ENCODE measurements at regions not wholly inside any gene's neighbourhood (a gene's known extent, or its start where the extent isn't known, plus 50 kb on each side); places are given as distances from the start of the nearest gene placed in this dataset.

GRCh38 chr11:26227883-26228502 is 103.9 kb upstream of the ANO3 start:
- no peak overlapping the region for H3K9ac ChIP-seq (ENCODE audit: low read length)
- H3K9me3 ChIP-seq (ENCODE audit: insufficient read depth, low read length): no peaks in the 10 kb centered on the region
- H2AFZ ChIP-seq (ENCODE audit: low read depth, low read length): no peak overlapping the region; the same call in 1 of the 2 replicates
- H4K20me1 ChIP-seq (ENCODE audit: insufficient read depth, low read length): no peaks in the 10 kb centered on the region
- no peak overlapping the region for H3K27ac ChIP-seq (ENCODE audit: low read length)
- H3K27me3 ChIP-seq (ENCODE audit: low read depth, low read length): no peaks in the 10 kb centered on the region
- no peak for TF ChIP-seq EZH2phosphoT487 (IDR thresholded peaks at IDR 0.05; ENCODE audit: low read depth)
- TF ChIP-seq, protein P1, sequence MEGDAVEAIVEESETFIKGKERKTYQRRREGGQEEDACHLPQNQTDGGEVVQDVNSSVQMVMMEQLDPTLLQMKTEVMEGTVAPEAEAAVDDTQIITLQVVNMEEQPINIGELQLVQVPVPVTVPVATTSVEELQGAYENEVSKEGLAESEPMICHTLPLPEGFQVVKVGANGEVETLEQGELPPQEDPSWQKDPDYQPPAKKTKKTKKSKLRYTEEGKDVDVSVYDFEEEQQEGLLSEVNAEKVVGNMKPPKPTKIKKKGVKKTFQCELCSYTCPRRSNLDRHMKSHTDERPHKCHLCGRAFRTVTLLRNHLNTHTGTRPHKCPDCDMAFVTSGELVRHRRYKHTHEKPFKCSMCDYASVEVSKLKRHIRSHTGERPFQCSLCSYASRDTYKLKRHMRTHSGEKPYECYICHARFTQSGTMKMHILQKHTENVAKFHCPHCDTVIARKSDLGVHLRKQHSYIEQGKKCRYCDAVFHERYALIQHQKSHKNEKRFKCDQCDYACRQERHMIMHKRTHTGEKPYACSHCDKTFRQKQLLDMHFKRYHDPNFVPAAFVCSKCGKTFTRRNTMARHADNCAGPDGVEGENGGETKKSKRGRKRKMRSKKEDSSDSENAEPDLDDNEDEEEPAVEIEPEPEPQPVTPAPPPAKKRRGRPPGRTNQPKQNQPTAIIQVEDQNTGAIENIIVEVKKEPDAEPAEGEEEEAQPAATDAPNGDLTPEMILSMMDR (IDR thresholded peaks at IDR 0.05; ENCODE audit: low read depth, low read length): no peak
- H3K79me2 ChIP-seq (ENCODE audit: low read length): no peaks in the 10 kb centered on the region
- no peaks in the 10 kb centered on the region for H3K36me3 ChIP-seq (replicated peaks; ENCODE audit: low read depth, low read length)
- no peak overlapping the region for H3K4me2 ChIP-seq (ENCODE audit: low read length)
- no peak overlapping the region for H3K4me3 ChIP-seq (ENCODE audit: low read length)
- peaks cover 14% of the 10 kb centered on the region for H3K4me1 ChIP-seq (ENCODE audit: low read length)

GRCh38 chr11:26228778-26229177 is 103.2 kb upstream of the ANO3 start:
- Histone ChIP-seq H3K27me3 (ENCODE audit: low read depth, low read length) (no peaks in the 10 kb centered on the region), H3K79me2 (ENCODE audit: low read length) (no peaks in the 10 kb centered on the region), H3K4me1 (ENCODE audit: low read length) (peaks cover 14% of the 10 kb centered on the region), H3K36me3 (replicated peaks; ENCODE audit: low read depth, low read length) (no peaks in the 10 kb centered on the region), H3K4me2 (ENCODE audit: low read length) (no peak overlapping the region), H2AFZ (ENCODE audit: low read depth, low read length) (no peak overlapping the region), H3K9me3 (ENCODE audit: insufficient read depth, low read length) (no peaks in the 10 kb centered on the region), H3K4me3 (ENCODE audit: low read length) (no peak overlapping the region), H3K9ac (ENCODE audit: low read length) (no peak overlapping the region), H3K27ac (ENCODE audit: low read length) (no peak overlapping the region), H4K20me1 (ENCODE audit: insufficient read depth, low read length) (no peaks in the 10 kb centered on the region)
- no peak for TF ChIP-seq EZH2phosphoT487 (IDR thresholded peaks at IDR 0.05; ENCODE audit: low read depth)
- TF ChIP-seq, protein P1 (IDR thresholded peaks at IDR 0.05; ENCODE audit: low read depth, low read length): no peak

DNA sequence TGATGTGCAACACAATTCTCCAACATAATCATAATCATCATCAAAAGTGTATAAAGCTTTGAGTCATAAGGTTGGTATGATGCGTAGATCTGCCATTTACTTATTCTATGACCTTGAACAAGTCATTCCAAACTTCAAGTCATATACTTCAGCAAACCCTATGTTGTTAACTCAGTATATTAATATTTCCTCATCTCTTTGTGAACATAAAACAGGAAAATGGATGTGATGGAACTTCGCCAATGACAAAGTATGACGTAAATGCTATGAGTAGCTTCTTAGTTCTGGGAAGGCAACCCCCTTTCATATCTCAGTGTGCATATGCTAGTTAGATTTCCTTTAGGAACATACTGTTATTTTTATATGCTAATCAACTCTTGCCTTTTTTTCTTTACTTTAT is 102.7 kb upstream of the ANO3 start:
- no peaks in the 10 kb centered on the region for H3K79me2 ChIP-seq (ENCODE audit: low read length)
- no peak overlapping the region for H2AFZ ChIP-seq (ENCODE audit: low read depth, low read length)
- H3K27me3 ChIP-seq (ENCODE audit: low read depth, low read length): no peaks in the 10 kb centered on the region
- no peak overlapping the region for H3K27ac ChIP-seq (ENCODE audit: low read length)
- H3K4me3 ChIP-seq (ENCODE audit: low read length): no peak overlapping the region
- TF ChIP-seq, protein P1 (IDR thresholded peaks at IDR 0.05; ENCODE audit: low read depth, low read length): no peak
- TF ChIP-seq EZH2phosphoT487 (IDR thresholded peaks at IDR 0.05; ENCODE audit: low read depth): no peak
- H3K9me3 ChIP-seq (ENCODE audit: insufficient read depth, low read length): no peaks in the 10 kb centered on the region
- H3K36me3 ChIP-seq (replicated peaks; ENCODE audit: low read depth, low read length): no peaks in the 10 kb centered on the region
- H4K20me1 ChIP-seq (ENCODE audit: insufficient read depth, low read length): no peaks in the 10 kb centered on the region
- peaks cover 14% of the 10 kb centered on the region for H3K4me1 ChIP-seq (ENCODE audit: low read length)
- no peak overlapping the region for H3K4me2 ChIP-seq (ENCODE audit: low read length)
- no peak overlapping the region for H3K9ac ChIP-seq (ENCODE audit: low read length)

GRCh38 chr11:26229981-26230380 is 101.9 kb upstream of the ANO3 start:
- Histone ChIP-seq H3K79me2 (ENCODE audit: low read length) (no peaks in the 10 kb centered on the region), H3K4me2 (ENCODE audit: low read length) (no peak overlapping the region), H3K27ac (ENCODE audit: low read length) (no peak overlapping the region), H3K27me3 (ENCODE audit: low read depth, low read length) (no peaks in the 10 kb centered on the region), H3K9me3 (ENCODE audit: insufficient read depth, low read length) (no peaks in the 10 kb centered on the region), H3K4me3 (ENCODE audit: low read length) (no peak overlapping the region), H3K4me1 (ENCODE audit: low read length) (peaks cover 14% of the 10 kb centered on the region), H4K20me1 (ENCODE audit: insufficient read depth, low read length) (no peaks in the 10 kb centered on the region), H2AFZ (ENCODE audit: low read depth, low read length) (no peak overlapping the region), H3K9ac (ENCODE audit: low read length) (no peak overlapping the region), H3K36me3 (replicated peaks; ENCODE audit: low read depth, low read length) (no peaks in the 10 kb centered on the region)
- TF ChIP-seq EZH2phosphoT487 (IDR thresholded peaks at IDR 0.05; ENCODE audit: low read depth): no peak
- TF ChIP-seq, protein P1 (IDR thresholded peaks at IDR 0.05; ENCODE audit: low read depth, low read length): no peak
